GM18498 (cell line): ENCODE measurements at regions not wholly inside any gene's neighbourhood (a gene's known extent, or its start where the extent isn't known, plus 50 kb on each side); places are given as distances from the start of the nearest gene placed in this dataset.
"Not testable (repeated sequence)": the region's sequence is repeated elsewhere in the genome, so short reads cannot be mapped to it uniquely, and the experiment has no call there.

Experiments
- ATAC-seq: cut with Tn5 transposase; IDR thresholded peaks from one replicate; pipeline ENCODE4 v1.9.1; 2021; ENCODE audit warnings: mild to moderate bottlenecking, moderate library complexity; ENCODE audit not compliant: unreplicated experiment

DNA sequence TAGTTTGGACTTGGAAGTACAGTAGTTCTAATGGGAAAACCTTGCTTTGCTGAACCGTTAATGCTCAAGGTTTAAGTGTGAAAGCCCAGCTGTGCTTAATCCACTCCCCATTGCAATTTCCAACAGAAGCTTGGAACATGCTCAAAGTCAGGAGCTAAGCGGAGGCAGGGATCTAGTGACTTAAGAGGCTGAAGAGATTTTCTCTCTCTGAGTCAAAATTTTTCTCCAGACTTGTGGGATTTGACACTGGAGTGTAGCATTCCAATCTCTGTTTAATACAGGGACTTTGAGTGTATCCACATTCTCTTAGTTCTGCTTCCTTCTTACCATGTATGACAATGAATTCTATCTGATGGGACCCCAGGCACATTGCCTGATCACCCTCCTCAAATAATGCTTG lies 471.8 kb downstream of the KIF4B start:
- ATAC-seq, result no peak

DNA sequence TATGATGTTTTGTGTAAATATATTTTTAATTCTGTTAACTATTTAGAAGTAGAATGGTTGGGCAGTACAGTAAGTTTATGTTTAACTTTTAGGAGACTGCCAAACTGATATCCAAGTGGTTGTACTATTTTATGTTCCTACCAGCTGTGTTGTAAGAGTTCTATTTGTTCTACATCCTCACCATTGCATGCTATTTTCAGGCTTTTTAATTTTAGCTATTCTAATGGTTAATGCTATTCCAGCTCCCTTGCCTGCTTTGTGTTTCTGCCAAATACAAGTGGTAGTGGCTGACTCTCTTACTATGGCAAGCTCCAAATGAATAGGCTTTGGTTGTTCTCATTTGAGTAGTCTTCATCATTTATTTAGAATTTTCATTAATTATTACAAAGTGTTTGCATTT lies 476.4 kb downstream of the KIF4B start:
- no peak for ATAC-seq

GRCh38 chr5:155492191-155492590 lies 478.6 kb downstream of the KIF4B start:
- ATAC-seq, result no peak

DNA sequence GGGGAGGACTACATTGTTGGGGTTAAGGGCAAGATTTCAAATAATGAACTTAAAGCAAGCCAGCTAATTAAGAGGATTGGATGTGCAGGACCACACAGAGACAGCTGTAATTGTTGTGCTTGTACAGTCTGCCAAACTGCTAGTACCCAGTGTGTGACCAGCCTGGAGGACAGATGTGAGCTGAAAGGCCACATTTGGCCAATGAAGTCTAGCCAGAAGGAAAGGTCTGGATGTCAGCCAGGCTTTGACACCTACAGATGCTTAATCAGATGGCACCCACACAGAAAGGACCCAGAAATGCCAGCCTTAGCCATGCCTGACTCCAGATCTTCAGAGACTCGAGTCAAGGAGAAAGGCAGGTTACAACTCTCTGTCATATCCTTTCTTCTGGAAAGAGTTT lies 491.1 kb downstream of the KIF4B start:
- ATAC-seq, result no peak

DNA sequence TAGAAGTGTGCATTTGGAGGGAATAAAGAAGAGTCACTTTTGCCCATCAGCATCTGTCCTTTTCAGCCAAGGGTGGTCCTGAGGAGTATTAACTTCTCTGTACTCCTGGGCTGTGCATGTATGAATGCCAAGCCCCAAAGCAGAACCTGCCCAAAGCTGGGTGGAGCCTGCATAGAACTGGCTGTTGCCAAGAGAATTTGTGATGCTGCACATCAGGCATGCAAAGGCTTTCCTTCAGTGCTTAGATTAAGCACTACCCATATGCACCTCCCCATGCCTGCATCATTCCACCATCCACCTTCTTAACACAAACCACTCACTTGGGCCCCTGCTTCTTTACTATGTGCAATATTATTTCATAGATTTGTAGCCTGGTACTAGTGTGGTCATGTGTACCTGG lies 493.8 kb downstream of the KIF4B start:
- ATAC-seq, result no peak

DNA sequence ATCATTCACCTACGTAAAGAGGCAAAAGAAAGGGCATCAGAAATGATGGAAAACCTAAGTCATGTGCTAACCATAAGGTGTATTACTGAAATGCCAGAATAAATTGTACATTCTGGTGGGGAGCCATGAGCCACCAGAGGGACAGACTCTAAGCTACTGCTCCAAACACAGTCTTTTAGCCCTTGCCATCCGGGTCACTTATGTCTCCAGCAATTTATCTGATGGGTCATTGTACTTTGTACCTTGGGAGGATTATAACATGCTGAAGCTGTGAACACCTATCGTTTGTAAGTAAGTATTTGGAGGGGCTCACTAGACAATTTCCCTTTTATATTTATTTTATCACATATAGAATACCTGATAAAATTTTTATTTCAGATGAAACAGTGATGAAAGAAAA lies 495.1 kb downstream of the KIF4B start:
- ATAC-seq, result no peak

DNA sequence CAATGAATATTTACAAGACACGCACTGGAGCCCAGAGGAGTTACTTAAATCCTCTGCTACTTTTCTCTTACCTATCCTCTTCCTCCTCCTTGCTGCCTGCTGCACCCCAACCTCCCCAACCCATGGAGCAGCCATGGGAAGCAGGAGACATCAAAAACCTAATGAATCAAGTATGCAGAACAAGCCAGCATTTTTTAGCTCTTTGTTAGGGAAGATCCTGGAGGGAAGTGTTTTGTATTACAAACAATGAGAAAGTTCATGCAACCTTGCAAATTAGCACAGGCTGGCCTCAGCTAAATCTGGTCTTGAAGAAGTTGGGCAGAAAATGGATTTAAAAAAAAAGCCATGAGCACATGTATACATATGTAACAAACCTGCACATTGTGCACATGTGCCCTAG lies 498.8 kb downstream of the KIF4B start:
- ATAC-seq, result no peak

DNA sequence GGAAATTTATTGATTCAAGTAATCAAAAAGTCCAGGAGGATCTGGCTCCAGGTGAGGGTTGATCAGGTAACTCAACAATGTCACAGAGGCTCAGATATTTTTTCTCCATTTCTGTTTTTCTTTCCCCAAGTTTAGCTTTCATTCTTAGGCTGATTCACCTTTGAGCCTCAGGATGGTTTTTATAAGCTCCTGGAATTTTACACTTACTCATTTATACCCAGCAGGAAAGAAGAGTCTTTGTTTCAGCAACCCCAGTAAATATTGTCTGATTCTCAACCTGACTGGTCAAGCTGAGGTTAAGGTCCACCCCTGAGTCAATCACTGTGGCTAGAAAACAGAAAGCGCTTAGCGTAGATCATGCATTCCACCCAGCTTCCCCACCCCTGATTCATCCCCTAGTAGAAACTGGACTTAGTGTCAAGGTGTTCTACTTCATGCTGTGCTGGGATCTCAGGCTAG lies 500.6 kb downstream of the KIF4B start:
- ATAC-seq, result no peak

DNA sequence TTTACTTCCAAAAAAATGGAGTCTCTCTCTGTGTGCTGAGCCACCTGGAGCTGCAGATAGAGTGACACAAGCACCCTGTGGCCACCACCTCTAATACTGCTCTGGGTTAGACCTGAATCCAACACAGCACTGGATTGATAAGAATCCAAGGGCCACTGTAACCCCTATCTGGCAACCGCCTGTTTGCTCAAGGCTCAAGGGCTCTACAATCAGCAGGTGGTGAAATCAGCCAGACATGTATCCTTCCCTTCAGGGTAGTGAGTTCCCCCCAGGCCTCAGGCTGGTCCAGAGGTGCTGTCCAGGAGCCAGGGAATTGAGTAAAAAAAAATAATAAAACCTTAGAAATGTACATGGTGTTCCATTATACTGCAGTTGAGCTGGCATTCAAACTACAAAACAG lies 509.0 kb downstream of the KIF4B start:
- no peak for ATAC-seq

DNA sequence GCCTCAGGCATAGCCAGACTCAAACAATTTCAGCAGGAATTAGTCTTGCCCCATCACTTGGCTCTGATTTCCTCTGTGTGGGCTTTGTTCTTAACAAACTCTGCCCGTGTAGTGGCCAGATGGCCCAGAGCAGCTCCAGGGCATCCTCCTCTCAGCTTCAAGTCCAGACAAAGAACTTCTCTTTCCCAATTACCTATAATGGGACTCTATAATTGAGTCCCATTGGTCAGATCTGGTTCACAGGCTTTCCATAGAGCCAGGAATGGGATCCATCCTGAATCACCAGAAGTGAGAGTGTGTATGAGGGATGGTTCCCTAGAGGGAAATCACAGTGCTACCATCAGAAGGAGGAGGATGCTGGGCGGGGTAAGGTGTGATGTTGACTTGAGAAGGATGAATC lies 515.8 kb downstream of the KIF4B start:
- ATAC-seq, result no peak

- no peak for ATAC-seq
These were observed 516.5 kb downstream of the KIF4B start for GRCh38 chr5:155530046-155530445.

DNA sequence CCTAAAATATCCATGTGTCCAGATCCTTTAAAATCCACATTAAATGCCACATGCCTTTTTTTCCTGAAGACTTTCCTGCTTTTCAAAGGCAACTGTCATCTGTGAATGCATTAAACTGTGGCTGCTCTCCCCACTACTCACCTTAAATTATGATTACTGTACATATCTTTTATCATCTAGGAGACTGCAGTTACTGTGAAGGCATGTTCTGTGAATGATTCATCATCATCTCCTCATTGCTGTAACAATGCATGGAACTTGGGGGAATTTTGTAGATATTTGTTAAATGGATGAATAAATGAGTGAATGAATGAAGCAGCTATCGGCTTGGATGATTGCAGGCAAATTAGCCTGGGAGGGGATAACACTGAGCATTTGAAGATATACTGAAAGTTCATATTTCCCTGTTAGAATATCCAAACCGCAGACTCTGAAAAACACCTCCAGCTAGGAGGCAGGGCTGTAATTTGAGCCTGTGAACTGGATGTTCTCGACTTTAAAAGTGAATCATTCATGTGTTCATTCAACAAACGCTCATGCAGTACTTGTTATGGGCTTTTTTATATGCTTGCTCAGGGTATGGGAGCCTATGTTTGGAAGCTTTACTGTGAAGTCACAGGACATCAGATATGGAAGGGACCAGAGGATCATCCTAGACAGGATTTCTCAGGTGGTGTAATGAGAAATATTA lies 519.2 kb downstream of the KIF4B start:
- ATAC-seq, result no peak

- no peak for ATAC-seq
These were observed 526.5 kb downstream of the KIF4B start for GRCh38 chr5:155540000-155540595.

- no peak for ATAC-seq
These were observed 532.5 kb downstream of the KIF4B start for GRCh38 chr5:155546075-155546474.

GRCh38 chr5:155554500-155554899 lies 540.9 kb downstream of the KIF4B start:
- ATAC-seq, result no peak

- ATAC-seq, result no peak
These were observed 542.7 kb downstream of the KIF4B start for GRCh38 chr5:155556222-155556621.

DNA sequence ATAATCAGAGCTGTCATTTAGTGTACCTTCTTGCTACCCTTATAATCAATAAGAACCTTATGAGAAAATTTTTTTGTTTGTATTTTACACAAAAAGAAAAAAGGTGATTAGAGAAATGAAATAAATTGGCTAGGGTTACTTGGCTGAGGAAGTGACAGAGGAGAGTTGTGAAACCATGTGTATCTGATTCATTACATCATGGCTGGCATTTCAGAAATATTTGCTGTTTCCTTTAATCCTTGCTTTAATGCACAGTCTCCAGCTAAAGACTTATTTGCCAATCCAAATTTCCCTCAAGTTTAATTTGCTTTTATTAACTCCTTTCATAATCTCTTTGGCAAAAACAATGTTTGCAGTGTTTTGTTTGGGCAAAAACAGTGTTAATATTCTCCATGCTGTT lies 543.1 kb downstream of the KIF4B start:
- ATAC-seq, result no peak

- ATAC-seq, result no peak
These were observed 548.6 kb downstream of the KIF4B start for GRCh38 chr5:155562158-155562557.

DNA sequence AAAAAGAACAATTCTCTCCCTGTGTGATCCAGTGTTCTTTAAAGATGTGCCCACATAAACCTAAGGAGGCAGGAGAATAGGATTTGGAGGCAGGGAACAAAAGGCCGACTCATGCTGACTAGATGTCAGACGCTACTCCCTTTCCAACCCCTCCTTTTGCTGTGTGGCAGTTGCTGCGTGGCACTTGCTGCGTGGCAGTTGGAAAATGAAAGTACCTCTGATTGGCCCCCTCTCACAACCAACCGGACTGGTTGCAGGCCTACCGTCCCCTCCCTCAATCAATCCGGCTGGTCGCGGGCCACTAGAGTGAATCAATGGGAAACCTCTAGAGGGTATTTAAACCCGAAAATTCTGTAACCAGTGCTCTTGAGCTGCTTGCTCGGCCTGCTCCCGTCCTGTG lies 551.0 kb downstream of the KIF4B start:
- ATAC-seq, result no peak

- no peak for ATAC-seq
These were observed 562.3 kb downstream of the KIF4B start for GRCh38 chr5:155575861-155576260.

DNA sequence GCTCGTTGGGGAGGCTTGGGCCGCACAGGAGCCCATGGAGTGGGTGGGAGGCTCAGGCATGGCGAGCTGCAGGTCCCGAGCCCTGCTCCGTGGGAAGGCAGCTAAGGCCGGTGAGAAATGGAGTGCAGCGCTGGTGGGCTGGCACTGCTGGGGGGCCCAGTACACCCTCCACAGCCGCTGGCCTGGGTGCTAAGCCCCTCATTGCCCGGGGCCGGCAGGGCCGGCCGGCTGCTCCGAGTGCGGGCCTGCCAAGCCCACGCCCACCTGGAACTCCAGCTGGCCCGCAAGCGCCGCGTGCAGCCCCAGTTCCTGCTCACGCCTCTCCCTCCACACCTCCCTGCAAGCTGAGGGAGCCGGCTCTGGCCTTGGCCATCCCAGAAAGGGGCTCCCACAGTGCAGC lies 573.3 kb downstream of the KIF4B start:
- not testable (repeated sequence) for ATAC-seq

- ATAC-seq, result no peak
These were observed 573.9 kb downstream of the KIF4B start for GRCh38 chr5:155587458-155587857.

DNA sequence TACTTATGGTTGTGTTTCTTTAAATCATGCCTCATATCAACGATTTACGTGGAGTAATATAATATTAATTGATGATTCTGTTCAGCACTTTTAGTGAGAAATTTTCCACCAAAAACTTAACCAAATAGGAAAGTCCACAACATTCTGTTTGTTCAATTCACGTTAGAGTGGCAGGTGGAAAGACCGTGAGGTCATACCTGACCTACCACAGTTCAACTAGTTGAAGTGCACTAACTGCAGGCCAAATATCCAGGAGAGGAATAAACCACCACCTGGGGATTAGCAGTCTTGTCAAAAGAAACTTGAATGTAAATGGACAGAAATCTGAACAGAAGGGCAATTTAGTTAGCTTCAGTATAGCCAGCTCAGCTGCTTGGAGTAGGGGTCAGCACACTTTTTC lies 577.7 kb downstream of the KIF4B start:
- no peak for ATAC-seq
